ENCODE measurements at regions not wholly inside any gene's neighbourhood (a gene's known extent, or its start where the extent isn't known, plus 50 kb on each side); places are given as distances from the start of the nearest gene placed in this dataset.

DNA sequence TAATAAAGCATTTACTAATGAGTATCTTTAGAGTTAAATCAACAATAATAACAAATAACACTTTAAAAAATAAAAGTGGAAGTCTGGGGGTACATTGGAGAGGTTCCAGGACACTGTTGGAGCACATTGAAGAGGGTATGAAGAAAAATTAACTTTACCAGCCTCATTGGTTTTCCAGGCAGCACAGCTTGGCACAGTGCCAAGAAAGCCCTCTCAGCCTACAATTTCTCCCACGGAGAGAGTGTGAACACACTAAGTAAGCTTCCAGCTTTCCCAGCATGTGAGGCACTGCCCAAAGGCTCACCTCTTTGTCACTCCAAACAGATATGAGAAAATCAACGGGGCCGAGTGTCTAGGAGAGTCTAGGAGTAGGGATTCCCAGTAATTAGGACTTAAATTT, 1912.8 kb upstream of the NUDT12 start:
- intact Hi-C loops (cut with micrococcal nuclease), result no loop called here
- no peaks in the 10 kb centered on the region for H3K79me1 ChIP-seq (ENCODE audit: low read depth in 1 of 2, low read length in 2 of 2)
- H3K9ac ChIP-seq (ENCODE audit: low read depth, low read length), result no peak overlapping the region
- no peak overlapping the region for H2AK9ac ChIP-seq (replicated peaks; ENCODE audit: low read depth, low read length, poor library complexity)
- no CpG with 5 or more reads among the region's 3 CpGs for WGBS, 2 experiments (ENCODE audit: extremely low coverage in 2 of 2, insufficient read length in 1 of 2)
- no peak overlapping the region for H4K8ac ChIP-seq (ENCODE audit: low read depth in 2 of 2, low read length in 2 of 2)
- H3K9me3 ChIP-seq (ENCODE audit: control insufficient read depth, insufficient read depth, low read length), result peaks cover 3% of the 10 kb centered on the region; the same call in 1 of the 2 replicates
- no peak overlapping the region for H3K4me2 ChIP-seq (ENCODE audit: low read depth, low read length)
- H2BK120ac ChIP-seq (ENCODE audit: low read depth, low read length), result no peak overlapping the region
- TF ChIP-seq MXI1 (IDR thresholded peaks at IDR 0.05; ENCODE audit: borderline replicate concordance, low read depth, low read length) (no peak), RFX5 (IDR thresholded peaks at IDR 0.05; ENCODE audit: low read depth, low read length) (no peak), BHLHE40 (IDR thresholded peaks at IDR 0.05; ENCODE audit: low read depth, low read length) (no peak), RAD21 (IDR thresholded peaks at IDR 0.05; ENCODE audit: low read length) (no peak), MAZ (IDR thresholded peaks at IDR 0.05; ENCODE audit: borderline replicate concordance, low read depth, low read length) (no peak)
- TF ChIP-seq, protein P1, sequence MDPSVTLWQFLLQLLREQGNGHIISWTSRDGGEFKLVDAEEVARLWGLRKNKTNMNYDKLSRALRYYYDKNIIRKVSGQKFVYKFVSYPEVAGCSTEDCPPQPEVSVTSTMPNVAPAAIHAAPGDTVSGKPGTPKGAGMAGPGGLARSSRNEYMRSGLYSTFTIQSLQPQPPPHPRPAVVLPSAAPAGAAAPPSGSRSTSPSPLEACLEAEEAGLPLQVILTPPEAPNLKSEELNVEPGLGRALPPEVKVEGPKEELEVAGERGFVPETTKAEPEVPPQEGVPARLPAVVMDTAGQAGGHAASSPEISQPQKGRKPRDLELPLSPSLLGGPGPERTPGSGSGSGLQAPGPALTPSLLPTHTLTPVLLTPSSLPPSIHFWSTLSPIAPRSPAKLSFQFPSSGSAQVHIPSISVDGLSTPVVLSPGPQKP (IDR thresholded peaks at IDR 0.05; ENCODE audit: borderline replicate concordance, low read depth, low read length), result no peak
- no peak overlapping the region for H2AK5ac ChIP-seq (ENCODE audit: low read depth, low read length)
- H3K14ac ChIP-seq (replicated peaks; ENCODE audit: low read depth, low read length), result no peak overlapping the region
- H2BK20ac ChIP-seq (ENCODE audit: low read depth, low read length), result no peak overlapping the region
- H3K18ac ChIP-seq (ENCODE audit: low read depth, low read length), result no peak overlapping the region
- POLR2A ChIA-PET (ENCODE audit: unreplicated experiment), result no interaction called here
- no peak for ATAC-seq (ENCODE audit: low read depth)
- no peaks in the 10 kb centered on the region for H3K36me3 ChIP-seq (ENCODE audit: control insufficient read depth, insufficient read depth, low read length)
- no peaks in the 10 kb centered on the region for H3K4me1 ChIP-seq (ENCODE audit: control insufficient read depth, insufficient read depth, low read length)
- H3K4me3 ChIP-seq (ENCODE audit: insufficient read depth, low read depth, low read length), result no peak overlapping the region
- no peak overlapping the region for H2BK15ac ChIP-seq (ENCODE audit: low read depth, low read length)
- no peak for DNase-seq
- dilution Hi-C loops (cut with HindIII; ENCODE audit: low sequenced_read_pairs, unreplicated experiment), result no loop called here
- H3K27ac ChIP-seq (ENCODE audit: insufficient read depth, low read length), result no peak overlapping the region
- no peak overlapping the region for H3K4ac ChIP-seq (ENCODE audit: low read depth, low read length)
- H2BK5ac ChIP-seq (ENCODE audit: low read depth, low read length, poor library complexity, severe bottlenecking), result no peak overlapping the region
- CTCF ChIA-PET, result no interaction called here
- no peak overlapping the region for H4K91ac ChIP-seq (ENCODE audit: insufficient read depth, low read depth, low read length)
- H3K9me1 ChIP-seq (ENCODE audit: insufficient read depth, low read length), result no peaks in the 10 kb centered on the region
- no peaks in the 10 kb centered on the region for H3K27me3 ChIP-seq (ENCODE audit: control insufficient read depth, insufficient read depth, low read length)
- no peak overlapping the region for H3K23ac ChIP-seq (ENCODE audit: low read depth, low read length)
- no TSS peak for BruUV-seq (replicated peaks)
- no peak overlapping the region for H3K56ac ChIP-seq (ENCODE audit: extremely low read depth, insufficient read depth, low read length)
- H4K20me1 ChIP-seq (ENCODE audit: insufficient read depth, low read length), result no peaks in the 10 kb centered on the region
- H2AFZ ChIP-seq (replicated peaks; ENCODE audit: low read length, poor library complexity), result no peak overlapping the region
- in situ Hi-C loops (cut with MboI; ENCODE audit: low sequenced_read_pairs), result no loop called here
- no peak overlapping the region for H4K5ac ChIP-seq (ENCODE audit: low read depth, low read length)

Data from IMR-90 (cell line).